Epithelial cell of esophagus (primary cell): ENCODE measurements at regions not wholly inside any gene's neighbourhood (a gene's known extent, or its start where the extent isn't known, plus 50 kb on each side); places are given as distances from the start of the nearest gene placed in this dataset.
A peak's percentile ranks its signal among the peaks of the same experiment; 100 is the strongest.

ENCODE experiments used
- DNase-seq: peaks from one replicate; pipeline ENCODE4 v3.0.0; 2010; ENCODE audit warnings: low read depth
- H3K4me3 ChIP-seq: 2 replicates; pipeline ENCODE4 v1.5.1; 2011; ENCODE audit warnings: mild to moderate bottlenecking, low read length, control low read depth
- TF ChIP-seq, protein P1 (sequence below): IDR thresholded peaks from 2 replicates; pipeline ENCODE4 v1.5.1; 2011; ENCODE audit warnings: low read depth, mild to moderate bottlenecking, low read length, control low read depth, inconsistent platforms; ENCODE audit not compliant: insufficient read depth; ENCODE audit errors: missing control alignments

- peak; percentile 66 for DNase-seq
- H3K4me3 ChIP-seq = no peak overlapping the region
- TF ChIP-seq, protein P1, sequence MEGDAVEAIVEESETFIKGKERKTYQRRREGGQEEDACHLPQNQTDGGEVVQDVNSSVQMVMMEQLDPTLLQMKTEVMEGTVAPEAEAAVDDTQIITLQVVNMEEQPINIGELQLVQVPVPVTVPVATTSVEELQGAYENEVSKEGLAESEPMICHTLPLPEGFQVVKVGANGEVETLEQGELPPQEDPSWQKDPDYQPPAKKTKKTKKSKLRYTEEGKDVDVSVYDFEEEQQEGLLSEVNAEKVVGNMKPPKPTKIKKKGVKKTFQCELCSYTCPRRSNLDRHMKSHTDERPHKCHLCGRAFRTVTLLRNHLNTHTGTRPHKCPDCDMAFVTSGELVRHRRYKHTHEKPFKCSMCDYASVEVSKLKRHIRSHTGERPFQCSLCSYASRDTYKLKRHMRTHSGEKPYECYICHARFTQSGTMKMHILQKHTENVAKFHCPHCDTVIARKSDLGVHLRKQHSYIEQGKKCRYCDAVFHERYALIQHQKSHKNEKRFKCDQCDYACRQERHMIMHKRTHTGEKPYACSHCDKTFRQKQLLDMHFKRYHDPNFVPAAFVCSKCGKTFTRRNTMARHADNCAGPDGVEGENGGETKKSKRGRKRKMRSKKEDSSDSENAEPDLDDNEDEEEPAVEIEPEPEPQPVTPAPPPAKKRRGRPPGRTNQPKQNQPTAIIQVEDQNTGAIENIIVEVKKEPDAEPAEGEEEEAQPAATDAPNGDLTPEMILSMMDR = no peak
These were observed 331.6 kb downstream of the PCNX1 start for GRCh38 chr14:71238835-71239234.

GRCh38 chr14:71240171-71240570 is 332.9 kb downstream of the PCNX1 start:
- TF ChIP-seq, protein P1 = no peak
- H3K4me3 ChIP-seq = no peak overlapping the region
- no peak for DNase-seq

- DNase-seq = peak; percentile 35
- TF ChIP-seq, protein P1 = no peak
- H3K4me3 ChIP-seq = no peak overlapping the region
These were observed 333.7 kb downstream of the PCNX1 start for GRCh38 chr14:71240866-71241520.

DNA sequence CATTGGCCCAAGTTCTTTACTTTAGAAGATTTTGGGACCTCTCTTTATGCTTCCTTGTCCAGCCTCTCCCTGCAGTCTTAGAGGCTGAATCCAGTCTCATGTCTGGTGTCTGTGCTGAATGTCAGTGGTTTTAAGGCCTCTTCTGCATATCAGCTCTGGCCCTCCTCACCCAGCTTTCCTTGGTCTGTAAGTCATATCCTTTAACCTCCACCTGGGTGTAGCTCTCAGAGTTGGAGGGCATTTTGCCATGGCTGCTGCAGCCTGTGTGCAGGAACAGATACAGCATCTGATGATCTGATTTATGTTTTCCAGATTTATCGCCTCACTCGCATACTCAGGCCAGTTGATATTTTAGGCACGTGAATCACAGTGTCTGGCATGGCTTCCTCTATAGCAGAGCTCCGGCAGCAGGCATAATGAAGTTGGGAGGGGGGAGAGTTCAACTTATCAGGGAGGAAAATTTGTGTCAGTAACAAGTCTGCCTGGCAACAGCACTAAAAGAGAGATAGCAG is 335.0 kb downstream of the PCNX1 start:
- H3K4me3 ChIP-seq = no peak overlapping the region
- no peak for DNase-seq
- TF ChIP-seq, protein P1 = no peak

DNA sequence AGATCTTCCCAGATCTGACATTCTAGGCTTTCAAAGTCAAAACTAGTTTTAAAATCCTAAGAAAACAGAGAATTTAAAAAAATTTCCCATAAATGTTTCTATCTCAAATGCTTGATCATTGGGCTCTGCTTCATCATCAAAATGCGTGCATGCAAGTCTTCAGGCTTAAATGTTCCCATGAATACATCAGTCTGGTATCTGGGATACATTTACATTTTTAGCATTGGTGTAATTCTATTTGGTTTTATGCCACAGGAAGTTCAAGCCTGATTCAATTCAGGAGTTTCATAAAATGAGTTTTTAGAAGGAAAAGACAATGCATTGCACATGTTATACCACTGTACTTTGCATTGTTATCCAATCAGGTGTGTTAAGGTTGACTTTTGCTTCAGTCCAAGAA is 336.4 kb downstream of the PCNX1 start:
- DNase-seq = no peak
- no peak overlapping the region for H3K4me3 ChIP-seq
- TF ChIP-seq, protein P1 = no peak

GRCh38 chr14:71244341-71244740 is 337.1 kb downstream of the PCNX1 start:
- TF ChIP-seq, protein P1 = no peak
- no peak overlapping the region for H3K4me3 ChIP-seq

More at GRCh38 chr14:71244341-71244740, 337.1 kb downstream of the PCNX1 start:
- DNase-seq = no peak
